Urinary bladder (tissue), 3 donors: ENCODE measurements at regions not wholly inside any gene's neighbourhood (a gene's known extent, or its start where the extent isn't known, plus 50 kb on each side); places are given as distances from the start of the nearest gene placed in this dataset.
"Not testable (repeated sequence)": the region's sequence is repeated elsewhere in the genome, so short reads cannot be mapped to it uniquely, and the experiment has no call there.

Source experiments
- DNase-seq: peaks from one replicate; pipeline ENCODE4 v3.0.0-alpha.2; 2015; ENCODE audit errors: extremely low spot score
- H3K27ac ChIP-seq: one replicate; pipeline ENCODE4 v1.5.1; 2013; ENCODE audit warnings: low read depth, mild to moderate bottlenecking, moderate library complexity
- H3K36me3 ChIP-seq: one replicate; pipeline ENCODE4 v1.6.1; 2013; ENCODE audit warnings: mild to moderate bottlenecking, moderate library complexity; ENCODE audit not compliant: insufficient read depth
- H3K4me1 ChIP-seq: one replicate; pipeline ENCODE4 v1.6.1; 2013; ENCODE audit warnings: mild to moderate bottlenecking, moderate library complexity; ENCODE audit not compliant: insufficient read depth
- H3K4me3 ChIP-seq: one replicate; pipeline ENCODE4 v1.5.1; 2013; ENCODE audit warnings: low read depth, low read length
- WGBS: extraction: QIAGEN DNeasy Blood & Tissue Kit; methylation state at CpG from one replicate; pipeline ENCODE4 v1.1.7; 2013; 5-methylcytosine and 5-hydroxymethylcytosine counted together
- donor health status: healthy with polysubstance abuse.
- donor health status: healthy.

DNA sequence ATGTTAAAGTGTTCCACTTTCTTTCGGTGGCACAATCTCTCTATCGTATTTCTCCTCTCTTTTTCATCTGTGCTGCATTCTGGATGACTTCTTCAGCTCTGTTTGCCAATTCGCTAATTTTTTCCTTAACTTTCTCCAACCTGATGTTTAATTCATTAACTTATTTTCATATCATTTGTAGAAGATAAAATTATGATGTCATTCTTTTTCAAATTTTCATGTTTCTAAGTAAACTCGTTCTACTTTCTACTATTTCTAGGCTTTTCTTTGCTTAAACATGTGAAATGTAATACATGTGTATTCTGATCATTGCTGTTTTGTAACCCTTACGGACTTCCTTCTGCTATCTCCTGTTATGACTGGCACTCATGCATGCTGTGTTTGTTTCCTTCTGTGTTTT lies 648.4 kb downstream of the QKI start:
- 78% methylated on average over 5 of the region's 5 CpGs for WGBS

DNA sequence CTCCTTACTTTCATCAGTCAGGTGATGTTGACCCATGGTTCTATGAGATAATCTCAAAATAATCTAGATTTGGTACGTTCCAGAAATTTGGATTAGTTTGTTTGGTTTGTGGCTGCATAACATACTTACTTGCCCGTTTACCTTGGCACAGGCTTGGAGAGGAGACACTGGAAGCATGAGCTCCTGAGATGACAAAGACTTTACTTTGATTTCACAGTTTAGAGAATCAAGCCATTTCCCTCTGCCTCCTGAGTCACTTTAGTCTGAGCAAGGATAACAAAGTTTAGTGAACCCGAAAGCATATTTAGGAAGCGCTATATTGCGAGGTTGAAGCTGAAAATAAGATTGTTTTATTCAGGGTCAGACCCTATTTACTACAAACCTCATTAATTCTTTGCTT lies 643.4 kb downstream of the QKI start:
- no peaks in the 10 kb centered on the region for H3K4me1 ChIP-seq
- WGBS: 83% methylated on average over 5 of the region's 5 CpGs
- no peak for DNase-seq
- no peak overlapping the region for H3K27ac ChIP-seq
- no peaks in the 10 kb centered on the region for H3K36me3 ChIP-seq
- no peak overlapping the region for H3K4me3 ChIP-seq

More for the DNA sequence above, 648.4 kb downstream of the QKI start:
- no peak for DNase-seq
- H3K27ac ChIP-seq: no peak overlapping the region
- no peak overlapping the region for H3K4me3 ChIP-seq
- H3K4me1 ChIP-seq: no peaks in the 10 kb centered on the region
- H3K36me3 ChIP-seq: no peaks in the 10 kb centered on the region

- Histone ChIP-seq H3K27ac (no peak overlapping the region), H3K4me3 (no peak overlapping the region), H3K4me1 (no peaks in the 10 kb centered on the region), H3K36me3 (no peaks in the 10 kb centered on the region)
- DNase-seq: no peak
- WGBS: 74% methylated on average over 4 of the region's 4 CpGs
Measured at GRCh38 chr6:164051427-164051826, 636.9 kb downstream of the QKI start.

DNA sequence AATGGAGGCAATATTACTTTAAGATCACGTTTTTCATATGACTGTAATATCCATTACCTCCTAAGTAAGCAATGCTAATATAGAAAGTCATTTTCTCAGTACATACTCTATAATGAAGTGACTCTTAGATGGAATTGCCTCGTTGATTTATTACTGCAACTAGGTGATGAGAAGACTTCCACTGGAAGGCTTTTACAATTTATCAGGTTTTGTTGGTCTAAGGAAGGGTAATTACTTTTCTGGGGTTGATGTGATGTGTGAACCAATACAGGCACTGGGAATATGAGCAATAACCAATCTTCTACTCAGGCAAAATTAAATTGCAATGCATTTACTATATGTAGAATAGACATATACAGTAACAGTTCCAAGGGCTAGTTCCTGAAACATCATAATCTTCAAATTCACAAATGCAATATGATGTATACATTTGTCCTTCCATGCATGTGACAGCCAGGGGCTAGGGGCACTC lies 635.0 kb downstream of the QKI start:
- H3K36me3 ChIP-seq: no peaks in the 10 kb centered on the region
- no peak overlapping the region for H3K4me3 ChIP-seq
- no peaks in the 10 kb centered on the region for H3K4me1 ChIP-seq
- DNase-seq: no peak
- no peak overlapping the region for H3K27ac ChIP-seq
- WGBS: 68% methylated on average over 2 of the region's 2 CpGs

DNA sequence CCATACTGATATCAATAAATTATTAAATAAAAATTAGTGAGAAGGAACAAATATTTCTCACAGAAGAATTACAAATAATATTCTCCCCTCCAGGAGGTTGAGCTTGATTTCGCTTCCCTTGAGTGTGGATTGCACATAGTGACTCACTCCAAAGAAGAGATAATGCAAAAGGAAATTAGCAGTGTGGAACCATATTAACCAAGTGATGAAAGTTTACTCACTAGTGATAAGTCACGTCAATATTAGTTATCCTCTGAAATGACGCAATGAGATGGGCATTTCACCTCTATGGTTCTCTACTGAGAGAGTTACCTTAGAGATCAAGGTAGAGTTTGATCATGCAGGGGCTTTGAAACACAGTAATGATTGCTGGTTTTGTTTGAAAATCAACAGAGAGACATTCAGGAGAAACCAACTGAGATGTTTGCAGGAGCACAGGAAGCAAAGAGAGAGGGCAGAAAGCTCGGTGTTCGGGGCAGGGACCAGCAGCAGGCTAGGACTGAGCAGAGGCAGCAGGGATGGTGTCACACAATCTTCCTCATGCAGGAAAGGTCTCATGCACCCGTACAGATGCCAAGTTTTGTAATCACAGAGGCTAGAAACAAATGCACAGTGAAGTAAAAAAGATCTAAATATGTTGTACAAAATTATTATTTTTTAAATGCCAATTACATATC lies 634.5 kb downstream of the QKI start:
- WGBS: 80% methylated on average over 6 of the region's 6 CpGs
- Histone ChIP-seq H3K4me3 (no peak overlapping the region), H3K27ac (no peak overlapping the region), H3K36me3 (no peaks in the 10 kb centered on the region), H3K4me1 (no peaks in the 10 kb centered on the region)
- DNase-seq: no peak

GRCh38 chr6:164045082-164045481 lies 630.6 kb downstream of the QKI start:
- Histone ChIP-seq H3K4me1 (no peaks in the 10 kb centered on the region), H3K4me3 (no peak overlapping the region), H3K36me3 (no peaks in the 10 kb centered on the region), H3K27ac (no peak overlapping the region)
- DNase-seq: no peak
- 80% methylated on average over 1 of the region's 1 CpG for WGBS

- not testable (repeated sequence) for H3K4me3 ChIP-seq, H3K27ac ChIP-seq, DNase-seq, H3K36me3 ChIP-seq, H3K4me1 ChIP-seq
- WGBS: 86% methylated on average over 5 of the region's 5 CpGs
Measured at GRCh38 chr6:164043656-164044055, 629.1 kb downstream of the QKI start.

GRCh38 chr6:164042212-164042611 lies 627.7 kb downstream of the QKI start:
- no peak overlapping the region for H3K27ac ChIP-seq
- no peak for DNase-seq

GRCh38 chr6:164040994-164041393 lies 626.5 kb downstream of the QKI start:
- 86% methylated on average over 2 of the region's 2 CpGs for WGBS

More at GRCh38 chr6:164042212-164042611, 627.7 kb downstream of the QKI start:
- 42% methylated on average over 5 of the region's 5 CpGs for WGBS
- H3K4me1 ChIP-seq: peaks cover under 1% of the 10 kb centered on the region
- no peaks in the 10 kb centered on the region for H3K36me3 ChIP-seq
- H3K4me3 ChIP-seq: no peak overlapping the region

DNA sequence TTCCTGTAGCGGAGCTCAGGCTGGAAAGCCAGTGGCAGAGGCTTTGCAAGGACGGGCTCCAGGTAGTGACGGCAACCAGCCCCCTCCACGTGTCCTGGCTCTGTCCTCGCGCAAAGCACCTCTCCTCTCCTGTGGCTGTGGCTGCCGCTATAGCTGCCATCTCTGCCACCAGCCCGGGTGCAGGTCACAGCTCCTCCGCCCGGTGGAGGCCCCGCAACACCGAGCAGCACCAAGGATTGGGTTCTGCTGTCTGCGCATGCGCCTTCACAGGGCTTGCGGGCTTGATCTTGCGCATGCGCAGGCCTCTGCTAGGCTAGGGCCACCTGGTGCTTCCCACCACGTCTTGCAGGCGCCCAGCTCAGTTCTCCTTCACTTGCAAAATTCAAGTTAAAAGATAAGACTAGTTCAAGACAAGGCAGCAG lies 625.4 kb downstream of the QKI start:
- no peak overlapping the region for H3K4me3 ChIP-seq
- WGBS: 88% methylated on average over 19 of the region's 19 CpGs
- no peak for DNase-seq

More at GRCh38 chr6:164040994-164041393, 626.5 kb downstream of the QKI start:
- H3K27ac ChIP-seq: no peak overlapping the region
- DNase-seq: no peak
- H3K4me1 ChIP-seq: peaks cover 1% of the 10 kb centered on the region
- no peak overlapping the region for H3K4me3 ChIP-seq
- H3K36me3 ChIP-seq: no peaks in the 10 kb centered on the region

DNA sequence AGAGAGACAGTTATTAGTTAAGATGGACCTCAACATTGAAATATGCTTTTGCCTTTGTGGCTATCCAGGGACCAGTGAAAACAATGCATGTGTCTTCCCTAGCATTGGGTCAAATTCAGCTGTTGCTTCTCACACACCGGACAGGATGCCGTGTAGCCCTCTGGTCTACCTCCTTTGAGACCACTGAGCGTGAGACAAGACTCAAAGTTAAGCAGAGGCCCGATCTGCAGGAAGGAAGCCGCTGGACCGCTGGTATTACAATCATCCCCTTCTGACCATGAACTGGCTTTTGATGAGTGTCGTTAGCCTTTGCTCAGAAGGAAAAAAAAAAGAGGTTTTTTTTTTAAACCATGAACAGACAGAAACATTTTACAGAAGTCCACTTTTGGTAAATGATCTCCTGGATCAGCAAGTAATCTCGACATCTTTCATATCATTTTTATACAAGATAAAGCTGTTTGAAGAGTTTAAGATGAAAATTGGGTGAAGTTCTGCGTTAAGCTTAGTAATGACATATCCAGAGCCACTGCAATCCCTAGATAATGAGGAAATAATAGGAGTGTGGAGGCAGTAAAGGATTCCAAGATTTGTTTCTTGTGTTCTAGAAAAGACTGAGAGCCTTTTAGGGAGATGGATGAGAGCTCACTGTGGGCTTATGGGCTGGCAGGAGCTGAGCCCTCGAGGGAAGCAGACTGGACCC lies 622.8 kb downstream of the QKI start:
- no peak for DNase-seq
- 55% methylated on average over 10 of the region's 10 CpGs for WGBS
- no peak overlapping the region for H3K27ac ChIP-seq

More for the DNA sequence above, 625.4 kb downstream of the QKI start:
- Histone ChIP-seq H3K36me3 (no peaks in the 10 kb centered on the region), H3K4me1 (peaks cover 1% of the 10 kb centered on the region), H3K27ac (no peak overlapping the region)

DNA sequence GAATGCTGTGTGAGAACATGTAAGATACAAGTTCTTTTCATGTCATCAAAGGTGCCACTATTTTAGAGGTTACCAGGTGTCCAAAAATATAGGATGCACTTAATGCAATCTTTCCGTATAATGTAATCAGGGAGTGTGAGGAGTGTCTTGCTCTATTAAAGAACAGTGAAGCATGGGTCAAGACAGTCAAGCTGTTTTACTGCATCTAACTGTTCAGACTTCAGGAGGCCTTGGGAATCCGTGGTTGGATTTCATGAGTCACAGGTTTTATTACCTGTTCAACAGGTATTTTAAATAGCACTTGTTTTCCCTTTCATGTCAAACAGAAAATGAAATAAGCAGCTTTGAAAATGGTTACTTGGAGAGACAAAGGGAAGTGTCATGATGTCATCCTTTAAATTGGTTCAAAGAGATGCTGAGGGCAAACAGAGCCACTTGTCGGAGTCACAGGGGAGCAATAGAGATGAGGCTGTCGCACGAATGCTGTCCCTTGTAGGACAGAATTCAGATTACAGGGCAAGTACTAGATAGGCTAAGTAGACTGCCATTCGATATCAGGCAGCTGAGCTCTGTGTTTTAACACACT lies 621.5 kb downstream of the QKI start:
- DNase-seq: peak; percentile 23
- WGBS: 64% methylated on average over 6 of the region's 6 CpGs
- Histone ChIP-seq H3K4me1 (peaks cover 1% of the 10 kb centered on the region), H3K4me3 (no peak overlapping the region), H3K27ac (no peak overlapping the region), H3K36me3 (no peaks in the 10 kb centered on the region)

More for the DNA sequence above, 622.8 kb downstream of the QKI start:
- peaks cover 1% of the 10 kb centered on the region for H3K4me1 ChIP-seq
- H3K36me3 ChIP-seq: no peaks in the 10 kb centered on the region
- no peak overlapping the region for H3K4me3 ChIP-seq

GRCh38 chr6:164034602-164035140 lies 620.2 kb downstream of the QKI start:
- H3K4me3 ChIP-seq: no peak overlapping the region
- H3K27ac ChIP-seq: no peak overlapping the region
- H3K4me1 ChIP-seq: peaks cover 1% of the 10 kb centered on the region
- WGBS: 35% methylated on average over 2 of the region's 2 CpGs
- no peak for DNase-seq
- no peaks in the 10 kb centered on the region for H3K36me3 ChIP-seq

DNA sequence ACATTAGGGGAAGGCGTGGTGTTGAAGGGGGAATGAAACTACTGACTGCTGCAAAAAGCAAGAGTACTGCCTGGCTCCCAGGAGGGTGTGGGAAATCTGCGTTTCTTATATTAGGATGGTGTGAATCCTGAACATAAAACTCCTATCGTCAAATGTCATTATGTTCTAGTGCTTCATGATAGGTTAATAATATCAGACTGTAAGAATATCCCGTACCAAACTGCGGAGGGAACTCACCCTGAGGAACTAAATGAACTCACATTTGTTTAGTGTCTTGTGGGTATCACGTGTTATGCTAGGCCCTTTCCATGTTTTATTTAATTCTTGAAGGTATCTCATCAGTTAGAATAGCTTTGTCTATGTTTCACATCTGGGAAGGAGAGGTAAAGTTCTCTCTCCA lies 610.7 kb downstream of the QKI start:
- 84% methylated on average over 6 of the region's 6 CpGs for WGBS
- H3K4me3 ChIP-seq: no peak overlapping the region

More for the DNA sequence above, 610.7 kb downstream of the QKI start:
- Histone ChIP-seq H3K27ac (no peak overlapping the region), H3K36me3 (no peaks in the 10 kb centered on the region), H3K4me1 (no peaks in the 10 kb centered on the region)
- no peak for DNase-seq
